CD14-positive monocyte (primary cell): ENCODE measurements at regions not wholly inside any gene's neighbourhood (a gene's known extent, or its start where the extent isn't known, plus 50 kb on each side); places are given as distances from the start of the nearest gene placed in this dataset.
A peak's percentile ranks its signal among the peaks of the same experiment; 100 is the strongest.

Source experiments
- DNase-seq, 3 donors: peaks; one replicate each; pipeline ENCODE4 v3.0.0-alpha.2; 2011 to 2022
- H2AFZ ChIP-seq: 2 replicates; pipeline ENCODE4 v1.6.0; 2012; ENCODE audit warnings: mild to moderate bottlenecking, low read depth, low read length, inconsistent platforms; ENCODE audit not compliant: insufficient read depth, poor library complexity, severe bottlenecking
- H3K27ac ChIP-seq, 2 donors: 1 replicate in 1 of 2; 2 replicates in 1 of 2; pipeline ENCODE4 v1.5.1; 2012 to 2013; ENCODE audit warnings: low read length in 2 of 2, control low read depth in 1 of 2, inconsistent platforms in 1 of 2, low read depth in 1 of 2, mild to moderate bottlenecking in 1 of 2
- H3K27me3 ChIP-seq, 2 donors: one replicate each; pipeline versions ENCODE4 v1.6.0 to v1.6.1; 2011 to 2013; ENCODE audit warnings: low read length in 2 of 2; ENCODE audit not compliant: control insufficient read depth in 2 of 2, insufficient read depth in 2 of 2
- H3K36me3 ChIP-seq, 2 donors: replicated peaks in 1 of 2; 1 replicate in 1 of 2; 2 replicates in 1 of 2; pipeline versions ENCODE4 v1.5.1 to v1.6.1; 2012 to 2013; ENCODE audit warnings: low read length in 2 of 2, control low read depth in 1 of 2, inconsistent platforms in 1 of 2, mild to moderate bottlenecking in 1 of 2; ENCODE audit not compliant: insufficient read depth in 2 of 2, control insufficient read depth in 1 of 2
- H3K4me1 ChIP-seq, 2 donors: 1 replicate in 1 of 2; 2 replicates in 1 of 2; pipeline versions ENCODE4 v1.5.1 to v1.6.1; 2012 to 2013; ENCODE audit warnings: low read length in 2 of 2, control low read depth in 1 of 2, inconsistent platforms in 1 of 2, mild to moderate bottlenecking in 1 of 2, moderate library complexity in 1 of 2; ENCODE audit not compliant: insufficient read depth in 2 of 2, control insufficient read depth in 1 of 2
- H3K4me2 ChIP-seq: replicated peaks from 2 replicates; pipeline ENCODE3; 2012; ENCODE audit warnings: low read length, moderate library complexity, mild to moderate bottlenecking; ENCODE audit not compliant: poor library complexity, severe bottlenecking; ENCODE audit errors: extremely low read depth
- H3K4me3 ChIP-seq, 3 experiments: fragments of 200-600 bp in 1 of 3; sonication (generic) in 1 of 3; replicated peaks in 1 of 3; 1 replicate in 2 of 3; 2 replicates in 1 of 3; pipeline ENCODE4 v1.5.1; 2011 to 2013; ENCODE audit warnings: low read length in 3 of 3, mild to moderate bottlenecking in 3 of 3, control low read depth in 2 of 3, low read depth in 2 of 3, inconsistent platforms in 1 of 3, moderate library complexity in 1 of 3
- H3K79me2 ChIP-seq: 2 replicates; pipeline ENCODE4 v1.6.0; 2012; ENCODE audit warnings: mild to moderate bottlenecking, control low read depth, inconsistent platforms, low read length, moderate library complexity; ENCODE audit not compliant: insufficient read depth
- H3K9ac ChIP-seq: 2 replicates; pipeline ENCODE4 v1.6.0; 2017; ENCODE audit warnings: low read length, mild to moderate bottlenecking; ENCODE audit not compliant: insufficient read depth, poor library complexity, severe bottlenecking
- H3K9me3 ChIP-seq, 2 donors: replicated peaks in 1 of 2; 1 replicate in 1 of 2; 2 replicates in 1 of 2; pipeline versions ENCODE4 v1.5.1 to v1.6.1; 2012 to 2013; ENCODE audit warnings: low read length in 2 of 2, control low read depth in 1 of 2; ENCODE audit not compliant: control insufficient read depth in 1 of 2, insufficient read depth in 1 of 2
- H4K20me1 ChIP-seq: 2 replicates; pipeline ENCODE4 v1.6.0; 2012; ENCODE audit warnings: mild to moderate bottlenecking, low read length, control low read depth, moderate library complexity; ENCODE audit not compliant: insufficient read depth
- H3K27ac Mint-ChIP-seq, 7 donors: one replicate each; pipeline ENCODE4 v1.8.0; 2020; ENCODE audit warnings: mild to moderate bottlenecking in 7 of 7, mixed read lengths in 7 of 7, moderate library complexity in 6 of 7, inconsistent platforms in 2 of 7
- H3K27me3 Mint-ChIP-seq, 3 donors: one replicate each; pipeline ENCODE4 v1.8.0; 2021 to 2022; ENCODE audit warnings: low read depth in 3 of 3, mild to moderate bottlenecking in 3 of 3, mixed read lengths in 3 of 3, moderate library complexity in 3 of 3, inconsistent platforms in 1 of 3
- H3K36me3 Mint-ChIP-seq, 2 donors: one replicate each; pipeline ENCODE4 v1.8.0; 2020; ENCODE audit warnings: mixed read lengths in 2 of 2, inconsistent platforms in 1 of 2, mild to moderate bottlenecking in 1 of 2
- H3K4me1 Mint-ChIP-seq: one replicate; pipeline ENCODE4 v1.8.0; 2020; ENCODE audit warnings: mild to moderate bottlenecking, mixed read lengths
- H3K4me3 Mint-ChIP-seq, 2 donors: one replicate each; pipeline ENCODE4 v1.8.0; 2020; ENCODE audit warnings: mild to moderate bottlenecking in 2 of 2, mixed read lengths in 2 of 2, moderate library complexity in 1 of 2
- H3K9me3 Mint-ChIP-seq, 7 donors: one replicate each; pipeline ENCODE4 v1.8.0; 2020 to 2022; ENCODE audit warnings: mixed read lengths in 7 of 7, mild to moderate bottlenecking in 6 of 7, moderate library complexity in 6 of 7, inconsistent platforms in 2 of 7
- WGBS: methylation state at CpG from one replicate; pipeline ENCODE4 v1.1.5; 2013; ENCODE audit warnings: missing lambda C conversion rate; ENCODE audit not compliant: insufficient coverage; 5-methylcytosine and 5-hydroxymethylcytosine counted together
- intact Hi-C, 2 donors: fragments of 100-400 bp; cut with micrococcal nuclease; formaldehyde crosslinking; loops; one replicate each; pipeline versions ENCODE4 v1.15.0 to v1.15.1; 2023
- TF ChIP-seq, protein P1 (sequence below): fragments of 200-600 bp; IDR thresholded peaks from one replicate; pipeline ENCODE4 v1.8.0; 2022; ENCODE audit warnings: antibody characterized with exemption, mild to moderate bottlenecking

DNA sequence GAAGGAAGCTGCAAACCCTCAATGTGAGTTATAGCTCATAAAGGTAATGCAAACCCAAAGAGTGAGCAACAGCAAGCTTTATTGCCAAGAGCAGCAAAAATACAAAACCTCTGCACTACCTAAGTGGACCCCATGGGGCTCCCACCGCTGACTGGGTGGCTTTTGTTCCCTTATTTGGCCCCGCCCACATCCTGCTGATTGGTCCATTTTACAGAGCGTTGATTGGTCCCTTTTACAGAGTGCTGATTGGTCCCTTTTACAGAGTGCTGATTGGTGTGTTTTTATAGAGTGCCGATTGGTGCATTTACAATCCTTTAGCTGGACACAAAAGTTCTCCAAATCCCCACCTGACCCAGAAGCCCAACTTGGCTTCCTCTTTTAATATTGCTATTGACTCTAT is 154.5 kb upstream of the NSMCE3 start:
- intact Hi-C loops: no loop called here
- H3K9me3 ChIP-seq: peaks cover 15 to 27% of the 10 kb centered on the region in 2 donors
- TF ChIP-seq, protein P1, sequence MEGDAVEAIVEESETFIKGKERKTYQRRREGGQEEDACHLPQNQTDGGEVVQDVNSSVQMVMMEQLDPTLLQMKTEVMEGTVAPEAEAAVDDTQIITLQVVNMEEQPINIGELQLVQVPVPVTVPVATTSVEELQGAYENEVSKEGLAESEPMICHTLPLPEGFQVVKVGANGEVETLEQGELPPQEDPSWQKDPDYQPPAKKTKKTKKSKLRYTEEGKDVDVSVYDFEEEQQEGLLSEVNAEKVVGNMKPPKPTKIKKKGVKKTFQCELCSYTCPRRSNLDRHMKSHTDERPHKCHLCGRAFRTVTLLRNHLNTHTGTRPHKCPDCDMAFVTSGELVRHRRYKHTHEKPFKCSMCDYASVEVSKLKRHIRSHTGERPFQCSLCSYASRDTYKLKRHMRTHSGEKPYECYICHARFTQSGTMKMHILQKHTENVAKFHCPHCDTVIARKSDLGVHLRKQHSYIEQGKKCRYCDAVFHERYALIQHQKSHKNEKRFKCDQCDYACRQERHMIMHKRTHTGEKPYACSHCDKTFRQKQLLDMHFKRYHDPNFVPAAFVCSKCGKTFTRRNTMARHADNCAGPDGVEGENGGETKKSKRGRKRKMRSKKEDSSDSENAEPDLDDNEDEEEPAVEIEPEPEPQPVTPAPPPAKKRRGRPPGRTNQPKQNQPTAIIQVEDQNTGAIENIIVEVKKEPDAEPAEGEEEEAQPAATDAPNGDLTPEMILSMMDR: no peak

GRCh38 chr15:29422606-29423005 is 153.0 kb upstream of the NSMCE3 start:
- WGBS: no CpG with 5 or more reads among the region's 2 CpGs
- no peaks in the 10 kb centered on the region for H3K4me1 Mint-ChIP-seq

More for the DNA sequence above, 154.5 kb upstream of the NSMCE3 start:
- Mint-ChIP-seq H3K4me3 (no peak overlapping the region), H3K27me3 (peaks cover 0 to 3% (median 2%) of the 10 kb centered on the region in 3 donors), H3K36me3 (no peaks in the 10 kb centered on the region), H3K27ac (peak overlapping the region in 1 of 7 donors; percentile 14), H3K4me1 (no peaks in the 10 kb centered on the region), H3K9me3 (peaks cover 4 to 34% (median 14%) of the 10 kb centered on the region in 7 donors)
- Histone ChIP-seq H3K79me2 (no peaks in the 10 kb centered on the region), H3K27me3 (no peaks in the 10 kb centered on the region), H3K9ac (no peak overlapping the region), H3K27ac (no peak overlapping the region), H3K4me2 (no peak overlapping the region), H3K4me3 (no peak overlapping the region), H3K36me3 (no peaks in the 10 kb centered on the region), H2AFZ (no peak overlapping the region), H4K20me1 (no peaks in the 10 kb centered on the region), H3K4me1 (no peaks in the 10 kb centered on the region)
- DNase-seq: no peak
- WGBS: 75% methylated on average over 3 of the region's 4 CpGs

More at GRCh38 chr15:29422606-29423005, 153.0 kb upstream of the NSMCE3 start:
- H3K9ac ChIP-seq: no peak overlapping the region
- TF ChIP-seq, protein P1: no peak
- no peaks in the 10 kb centered on the region for H3K4me1 ChIP-seq
- H3K27me3 Mint-ChIP-seq: peaks cover 0 to 3% (median 2%) of the 10 kb centered on the region in 3 donors
- no peak overlapping the region for H2AFZ ChIP-seq
- H3K79me2 ChIP-seq: no peaks in the 10 kb centered on the region
- no peak for DNase-seq
- no peak overlapping the region for H3K27ac Mint-ChIP-seq
- H3K9me3 ChIP-seq: peaks cover 15 to 27% of the 10 kb centered on the region in 2 donors
- no peaks in the 10 kb centered on the region for H3K36me3 Mint-ChIP-seq
- no peaks in the 10 kb centered on the region for H3K36me3 ChIP-seq
- intact Hi-C loops: no loop called here
- no peak overlapping the region for H3K4me2 ChIP-seq
- peaks cover 4 to 29% (median 17%) of the 10 kb centered on the region in 7 donors for H3K9me3 Mint-ChIP-seq
- H3K27me3 ChIP-seq: no peaks in the 10 kb centered on the region
- H4K20me1 ChIP-seq: no peaks in the 10 kb centered on the region
- no peak overlapping the region for H3K4me3 ChIP-seq
- H3K27ac ChIP-seq: no peak overlapping the region
- H3K4me3 Mint-ChIP-seq: no peak overlapping the region
